CD8-positive, alpha-beta memory T cell (primary cell): ENCODE measurements at regions not wholly inside any gene's neighbourhood (a gene's known extent, or its start where the extent isn't known, plus 50 kb on each side); places are given as distances from the start of the nearest gene placed in this dataset.

Experiments used
- CTCF ChIA-PET: fragments of 350-600 bp; sonication (Branson Sonifier 250); formaldehyde crosslinking; loops from one replicate; lab custom pipeline; 2021; ENCODE audit warnings: antibody characterized with exemption; lab: Charles Lee
- POLR2A ChIA-PET: fragments of 350-600 bp; sonication (Branson Sonifier 250); formaldehyde crosslinking; loops from one replicate; lab custom pipeline; 2021; ENCODE audit warnings: antibody characterized with exemption; lab: Charles Lee
- DNase-seq, 5 donors: peaks; one replicate each; pipeline versions ENCODE4 v3.0.0 to v3.0.0-alpha.2; 2020 to 2022; ENCODE audit warnings: mixed read lengths in 1 of 5
- H3K27ac ChIP-seq: one replicate; pipeline ENCODE4 v1.7.0; 2013; ENCODE audit warnings: low read depth, mild to moderate bottlenecking, low read length, moderate library complexity
- H3K27me3 ChIP-seq: 2 replicates; pipeline ENCODE4 v1.7.0; 2013; ENCODE audit warnings: low read length, mild to moderate bottlenecking; ENCODE audit not compliant: insufficient read depth, poor library complexity, severe bottlenecking
- H3K36me3 ChIP-seq: 2 replicates; pipeline ENCODE4 v1.7.0; 2013; ENCODE audit warnings: mild to moderate bottlenecking, low read length, moderate library complexity; ENCODE audit not compliant: insufficient read depth
- H3K4me1 ChIP-seq: 2 replicates; pipeline ENCODE4 v1.7.0; 2013; ENCODE audit warnings: mild to moderate bottlenecking, low read length, moderate library complexity; ENCODE audit not compliant: insufficient read depth
- H3K4me3 ChIP-seq: 2 replicates; pipeline ENCODE4 v1.7.0; 2013; ENCODE audit warnings: mild to moderate bottlenecking, low read length
- H3K9me3 ChIP-seq: 2 replicates; pipeline ENCODE4 v1.7.0; 2013; ENCODE audit warnings: mild to moderate bottlenecking, low read length
- H3K27ac Mint-ChIP-seq, 8 donors: one replicate each; pipeline ENCODE4 v1.8.0; 2020 to 2021; ENCODE audit warnings: mixed read lengths in 8 of 8, mild to moderate bottlenecking in 6 of 8, inconsistent platforms in 3 of 8, moderate library complexity in 3 of 8
- H3K27me3 Mint-ChIP-seq, 2 donors: one replicate each; pipeline ENCODE4 v1.8.0; 2020 to 2021; ENCODE audit warnings: mixed read lengths in 2 of 2, mild to moderate bottlenecking in 1 of 2, moderate library complexity in 1 of 2
- H3K36me3 Mint-ChIP-seq, 3 donors: one replicate each; pipeline ENCODE4 v1.8.0; 2020 to 2021; ENCODE audit warnings: mixed read lengths in 3 of 3, inconsistent platforms in 1 of 3, mild to moderate bottlenecking in 1 of 3
- H3K4me1 Mint-ChIP-seq, 3 donors: one replicate each; pipeline ENCODE4 v1.8.0; 2020 to 2021; ENCODE audit warnings: mixed read lengths in 3 of 3, inconsistent platforms in 1 of 3, mild to moderate bottlenecking in 1 of 3
- H3K4me3 Mint-ChIP-seq, 7 donors: one replicate each; pipeline ENCODE4 v1.8.0; 2020 to 2021; ENCODE audit warnings: mixed read lengths in 7 of 7, mild to moderate bottlenecking in 6 of 7, moderate library complexity in 4 of 7, inconsistent platforms in 2 of 7
- H3K9me3 Mint-ChIP-seq, 5 donors: one replicate each; pipeline ENCODE4 v1.8.0; 2020 to 2022; ENCODE audit warnings: mixed read lengths in 5 of 5, mild to moderate bottlenecking in 3 of 5, moderate library complexity in 2 of 5, inconsistent platforms in 1 of 5

GRCh38 chr2:81644189-81644588, 1339.6 kb upstream of the LRRTM1 start:
- no peak for DNase-seq
- no peaks in the 10 kb centered on the region for H3K4me1 ChIP-seq
- H3K4me3 ChIP-seq: no peak overlapping the region
- Mint-ChIP-seq H3K27ac (no peak overlapping the region), H3K27me3 (no peaks in the 10 kb centered on the region), H3K4me1 (no peaks in the 10 kb centered on the region), H3K36me3 (no peaks in the 10 kb centered on the region), H3K9me3 (peaks cover 8 to 32% (median 18%) of the 10 kb centered on the region in 5 donors), H3K4me3 (no peak overlapping the region)
- POLR2A ChIA-PET: no interaction called here
- no peaks in the 10 kb centered on the region for H3K27me3 ChIP-seq
- no peak overlapping the region for H3K27ac ChIP-seq
- CTCF ChIA-PET: no interaction called here
- no peaks in the 10 kb centered on the region for H3K9me3 ChIP-seq
- no peaks in the 10 kb centered on the region for H3K36me3 ChIP-seq

GRCh38 chr2:81624825-81625224, 1320.3 kb upstream of the LRRTM1 start:
- Histone ChIP-seq H3K9me3 (no peaks in the 10 kb centered on the region), H3K4me3 (no peak overlapping the region), H3K36me3 (no peaks in the 10 kb centered on the region), H3K4me1 (no peaks in the 10 kb centered on the region), H3K27ac (no peak overlapping the region), H3K27me3 (no peaks in the 10 kb centered on the region)
- Mint-ChIP-seq H3K27ac (no peak overlapping the region), H3K4me3 (no peak overlapping the region), H3K4me1 (no peaks in the 10 kb centered on the region), H3K9me3 (peaks cover 7 to 44% (median 17%) of the 10 kb centered on the region in 5 donors), H3K36me3 (no peaks in the 10 kb centered on the region), H3K27me3 (no peaks in the 10 kb centered on the region)
- ChIA-PET CTCF (no interaction called here), POLR2A (no interaction called here)
- DNase-seq: no peak

- Histone ChIP-seq H3K36me3 (no peaks in the 10 kb centered on the region), H3K4me1 (no peaks in the 10 kb centered on the region), H3K9me3 (no peaks in the 10 kb centered on the region), H3K4me3 (no peak overlapping the region), H3K27me3 (no peaks in the 10 kb centered on the region), H3K27ac (no peak overlapping the region)
- no peak for DNase-seq
- Mint-ChIP-seq H3K4me3 (no peak overlapping the region), H3K27me3 (peaks cover 0 to 1% of the 10 kb centered on the region in 2 donors), H3K4me1 (no peaks in the 10 kb centered on the region), H3K27ac (no peak overlapping the region), H3K36me3 (no peaks in the 10 kb centered on the region), H3K9me3 (peaks cover 4 to 28% (median 5%) of the 10 kb centered on the region in 5 donors)
- ChIA-PET POLR2A (no interaction called here), CTCF (no interaction called here)
These were observed 1295.5 kb upstream of the LRRTM1 start for GRCh38 chr2:81600088-81600487.

GRCh38 chr2:81598453-81598852, 1293.9 kb upstream of the LRRTM1 start:
- no peak overlapping the region for H3K4me3 ChIP-seq
- no peak overlapping the region for H3K4me3 Mint-ChIP-seq
- ChIA-PET POLR2A (no interaction called here), CTCF (no interaction called here)
- peaks cover 0 to 1% of the 10 kb centered on the region in 2 donors for H3K27me3 Mint-ChIP-seq
- no peaks in the 10 kb centered on the region for H3K36me3 ChIP-seq
- H3K4me1 Mint-ChIP-seq: no peaks in the 10 kb centered on the region
- no peak overlapping the region for H3K27ac ChIP-seq
- H3K27ac Mint-ChIP-seq: no peak overlapping the region
- no peaks in the 10 kb centered on the region for H3K36me3 Mint-ChIP-seq
- H3K4me1 ChIP-seq: no peaks in the 10 kb centered on the region
- H3K27me3 ChIP-seq: no peaks in the 10 kb centered on the region
- no peaks in the 10 kb centered on the region for H3K9me3 ChIP-seq
- DNase-seq: no peak
- H3K9me3 Mint-ChIP-seq: peaks cover 4 to 24% (median 7%) of the 10 kb centered on the region in 5 donors

- POLR2A ChIA-PET: no interaction called here
- Mint-ChIP-seq H3K4me3 (no peak overlapping the region), H3K4me1 (no peaks in the 10 kb centered on the region), H3K36me3 (no peaks in the 10 kb centered on the region), H3K27me3 (no peaks in the 10 kb centered on the region), H3K9me3 (peaks cover 6 to 25% (median 12%) of the 10 kb centered on the region in 5 donors), H3K27ac (no peak overlapping the region)
- H3K27me3 ChIP-seq: no peaks in the 10 kb centered on the region
- H3K27ac ChIP-seq: no peak overlapping the region
- no peaks in the 10 kb centered on the region for H3K4me1 ChIP-seq
- no peak overlapping the region for H3K4me3 ChIP-seq
- CTCF ChIA-PET: no interaction called here
- DNase-seq: no peak
- no peaks in the 10 kb centered on the region for H3K36me3 ChIP-seq
- H3K9me3 ChIP-seq: no peaks in the 10 kb centered on the region
These were observed 1284.9 kb upstream of the LRRTM1 start for GRCh38 chr2:81589406-81589805.

- no peak overlapping the region for H3K4me3 Mint-ChIP-seq
- no peaks in the 10 kb centered on the region for H3K9me3 ChIP-seq
- H3K36me3 ChIP-seq: no peaks in the 10 kb centered on the region
- H3K4me3 ChIP-seq: no peak overlapping the region
- no peaks in the 10 kb centered on the region for H3K4me1 Mint-ChIP-seq
- H3K27ac ChIP-seq: no peak overlapping the region
- H3K36me3 Mint-ChIP-seq: no peaks in the 10 kb centered on the region
- H3K27ac Mint-ChIP-seq: no peak overlapping the region
- peaks cover 9 to 32% (median 17%) of the 10 kb centered on the region in 5 donors for H3K9me3 Mint-ChIP-seq
- no peaks in the 10 kb centered on the region for H3K27me3 ChIP-seq
- no peaks in the 10 kb centered on the region for H3K4me1 ChIP-seq
- no peaks in the 10 kb centered on the region for H3K27me3 Mint-ChIP-seq
- ChIA-PET POLR2A (no interaction called here), CTCF (no interaction called here)
- DNase-seq: no peak
These were observed 1279.0 kb upstream of the LRRTM1 start for GRCh38 chr2:81583311-81584108.

- H3K27ac Mint-ChIP-seq: no peak overlapping the region
- no peaks in the 10 kb centered on the region for H3K27me3 ChIP-seq
- H3K9me3 Mint-ChIP-seq: peaks cover 4 to 42% (median 23%) of the 10 kb centered on the region in 5 donors
- H3K27ac ChIP-seq: no peak overlapping the region
- H3K36me3 Mint-ChIP-seq: no peaks in the 10 kb centered on the region
- H3K27me3 Mint-ChIP-seq: no peaks in the 10 kb centered on the region
- DNase-seq: no peak
- H3K36me3 ChIP-seq: no peaks in the 10 kb centered on the region
- CTCF ChIA-PET: no interaction called here
- H3K4me1 ChIP-seq: no peaks in the 10 kb centered on the region
- H3K4me3 Mint-ChIP-seq: no peak overlapping the region
- H3K4me3 ChIP-seq: no peak overlapping the region
- no peaks in the 10 kb centered on the region for H3K9me3 ChIP-seq
- POLR2A ChIA-PET: no interaction called here
- H3K4me1 Mint-ChIP-seq: no peaks in the 10 kb centered on the region
These were observed 1272.2 kb upstream of the LRRTM1 start for GRCh38 chr2:81576713-81577112.

GRCh38 chr2:81551040-81551634, 1246.6 kb upstream of the LRRTM1 start:
- Mint-ChIP-seq H3K36me3 (no peaks in the 10 kb centered on the region), H3K9me3 (peaks cover 9 to 17% (median 13%) of the 10 kb centered on the region in 5 donors), H3K4me1 (no peaks in the 10 kb centered on the region), H3K27me3 (no peaks in the 10 kb centered on the region), H3K27ac (no peak overlapping the region), H3K4me3 (no peak overlapping the region)
- Histone ChIP-seq H3K27ac (no peak overlapping the region), H3K36me3 (no peaks in the 10 kb centered on the region), H3K4me3 (no peak overlapping the region), H3K4me1 (no peaks in the 10 kb centered on the region), H3K9me3 (no peaks in the 10 kb centered on the region), H3K27me3 (no peaks in the 10 kb centered on the region)
- POLR2A ChIA-PET: no interaction called here
- no peak for DNase-seq
- CTCF ChIA-PET: no interaction called here
